ENCODE measurements at regions not wholly inside any gene's neighbourhood (a gene's known extent, or its start where the extent isn't known, plus 50 kb on each side); places are given as distances from the start of the nearest gene placed in this dataset.

DNA sequence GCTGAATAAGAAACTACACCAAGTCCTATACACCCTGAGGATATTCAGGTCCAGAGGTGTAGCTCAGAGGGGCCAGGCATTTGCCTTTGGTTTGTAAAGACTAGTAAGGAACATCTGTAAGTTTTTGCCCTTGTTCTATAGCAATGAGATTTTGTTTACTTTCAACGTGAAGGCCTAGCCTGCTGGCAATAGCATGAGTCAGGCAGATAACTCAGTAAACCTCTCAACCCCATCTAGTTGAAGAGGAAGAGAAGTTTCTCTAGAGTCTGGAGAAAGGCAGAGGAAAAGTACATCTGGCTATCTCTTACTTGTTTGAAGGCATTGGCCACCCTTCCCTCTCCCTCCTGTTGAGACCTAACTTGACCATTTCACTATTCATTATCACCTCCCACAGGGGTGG, 70.3 kb upstream of the ZNF521 start:
- TF ChIP-seq TAF1 (IDR thresholded peaks at IDR 0.05; ENCODE audit: borderline replicate concordance, low read depth, low read length) (no peak), POLR2A (IDR thresholded peaks at IDR 0.05; ENCODE audit: low read depth, low read length) (no peak), POLR2AphosphoS5 (IDR thresholded peaks at IDR 0.05; ENCODE audit: low read depth, low read length) (no peak)
- FAIRE-seq: no peak
- no peak for DNase-seq (ENCODE audit: insufficient read length)

DNA sequence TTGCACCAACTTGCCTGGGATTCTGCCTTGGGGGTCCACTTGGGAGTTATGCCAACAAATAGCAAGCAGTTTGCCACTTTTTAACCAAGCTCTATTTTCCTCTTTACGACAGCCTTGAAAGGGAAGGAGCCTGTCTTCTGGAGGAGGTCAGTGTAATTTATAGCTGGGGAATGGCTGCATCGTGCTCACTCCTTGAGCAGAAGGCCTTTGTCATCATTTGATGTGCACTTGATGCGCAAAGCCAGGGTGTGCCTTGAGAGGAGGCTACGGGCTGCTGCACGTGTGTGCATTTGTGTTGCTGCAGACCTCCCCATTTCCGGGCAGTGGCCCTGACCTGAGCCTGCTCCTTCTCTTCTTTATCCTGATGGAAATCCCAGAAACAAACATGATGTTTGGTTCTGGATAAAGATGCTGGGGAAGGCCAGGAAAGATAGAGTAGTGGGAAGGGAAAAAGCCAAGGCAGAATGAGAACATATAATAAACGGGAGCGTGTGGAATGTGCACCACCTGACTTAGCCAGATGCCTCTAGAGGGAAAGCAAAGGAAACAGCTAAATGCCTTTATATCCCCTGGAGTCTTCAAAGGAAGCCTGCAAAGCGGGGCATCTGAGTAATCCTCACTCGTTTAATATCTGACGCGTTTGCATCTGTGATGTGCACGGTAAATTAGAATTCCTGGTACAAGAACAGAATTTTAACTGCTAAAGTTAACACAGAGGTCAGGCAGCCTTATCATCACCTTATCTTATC, 68.3 kb upstream of the ZNF521 start:
- no peak for TF ChIP-seq POLR2A (IDR thresholded peaks at IDR 0.05; ENCODE audit: low read depth, low read length)
- TF ChIP-seq POLR2AphosphoS5 (IDR thresholded peaks at IDR 0.05; ENCODE audit: low read depth, low read length): no peak
- TF ChIP-seq TAF1 (IDR thresholded peaks at IDR 0.05; ENCODE audit: borderline replicate concordance, low read depth, low read length): no peak
- FAIRE-seq: no peak
- no peak for DNase-seq (ENCODE audit: insufficient read length)

DNA sequence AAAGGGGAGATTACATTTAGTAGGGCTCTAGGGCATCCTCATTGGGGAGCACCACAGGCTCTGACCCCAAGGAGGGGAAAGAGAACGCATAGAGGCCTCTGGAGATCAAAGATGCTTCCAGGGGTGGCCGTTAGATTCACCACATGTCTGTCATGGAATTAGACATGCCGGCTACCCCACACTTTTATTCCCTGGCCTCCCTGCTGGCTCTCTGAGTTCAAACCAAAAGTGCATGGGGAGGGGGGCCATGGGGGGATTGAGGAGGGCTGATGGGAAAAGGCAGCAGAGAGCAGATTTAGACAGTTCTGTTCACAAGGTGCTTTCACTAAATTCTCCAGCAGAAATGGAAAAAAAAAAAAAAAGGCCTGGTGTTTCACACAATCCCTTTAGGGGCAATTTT, 64.4 kb upstream of the ZNF521 start:
- no peak for DNase-seq (ENCODE audit: insufficient read length)
- no peak for TF ChIP-seq TAF1 (IDR thresholded peaks at IDR 0.05; ENCODE audit: borderline replicate concordance, low read depth, low read length)
- no peak for TF ChIP-seq POLR2AphosphoS5 (IDR thresholded peaks at IDR 0.05; ENCODE audit: low read depth, low read length)
- no peak for TF ChIP-seq POLR2A (IDR thresholded peaks at IDR 0.05; ENCODE audit: low read depth, low read length)
- no peak for FAIRE-seq

DNA sequence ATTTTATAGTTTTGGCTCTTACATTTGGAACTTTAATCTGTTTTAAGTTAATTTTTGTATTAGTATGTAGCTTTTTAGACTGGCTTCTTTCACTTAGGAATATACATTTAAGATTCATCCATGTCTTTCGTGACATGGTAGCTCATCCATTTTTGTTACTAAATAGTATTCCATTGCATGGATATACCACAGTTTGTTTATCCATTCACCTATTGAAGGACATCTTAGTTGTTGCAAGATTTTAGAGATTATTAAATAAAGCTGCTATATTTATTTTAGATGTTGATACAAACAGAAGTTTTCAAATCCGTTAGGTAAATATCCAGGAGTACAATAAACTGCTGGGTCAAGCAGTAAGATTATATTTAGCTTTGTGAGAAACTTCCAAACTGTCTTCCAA, 58.0 kb upstream of the ZNF521 start:
- no peak for FAIRE-seq
- DNase-seq (ENCODE audit: insufficient read length): no peak
- no peak for TF ChIP-seq POLR2AphosphoS5 (IDR thresholded peaks at IDR 0.05; ENCODE audit: low read depth, low read length)
- no peak for TF ChIP-seq POLR2A (IDR thresholded peaks at IDR 0.05; ENCODE audit: low read depth, low read length)
- TF ChIP-seq TAF1 (IDR thresholded peaks at IDR 0.05; ENCODE audit: borderline replicate concordance, low read depth, low read length): no peak

DNA sequence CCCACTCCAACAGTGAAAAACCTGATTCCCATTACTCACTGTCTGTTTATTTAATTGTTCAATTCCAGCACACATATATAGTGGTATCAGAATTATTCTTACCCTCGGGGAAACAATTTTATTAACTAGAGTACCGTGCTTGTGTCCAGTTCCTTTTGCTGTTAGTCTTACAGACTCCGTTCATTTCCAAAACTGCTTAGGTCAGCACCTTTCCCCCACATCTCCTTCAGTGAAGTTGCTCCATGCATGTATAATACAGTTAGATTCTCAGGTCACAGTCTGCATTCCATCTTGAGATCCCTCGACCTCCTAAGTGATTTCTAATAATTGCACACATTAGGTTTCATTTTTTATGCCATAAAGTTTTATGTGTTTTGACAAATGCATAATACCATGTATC, 56.3 kb upstream of the ZNF521 start:
- no peak for FAIRE-seq
- TF ChIP-seq POLR2A (IDR thresholded peaks at IDR 0.05; ENCODE audit: low read depth, low read length) (no peak), TAF1 (IDR thresholded peaks at IDR 0.05; ENCODE audit: borderline replicate concordance, low read depth, low read length) (no peak), POLR2AphosphoS5 (IDR thresholded peaks at IDR 0.05; ENCODE audit: low read depth, low read length) (no peak)
- DNase-seq (ENCODE audit: insufficient read length): no peak

Measured in GM12892 (cell line).